GM10266 (cell line): ENCODE measurements at regions not wholly inside any gene's neighbourhood (a gene's known extent, or its start where the extent isn't known, plus 50 kb on each side); places are given as distances from the start of the nearest gene placed in this dataset.
"Not testable (repeated sequence)": the region's sequence is repeated elsewhere in the genome, so short reads cannot be mapped to it uniquely, and the experiment has no call there.

Experiments used
- DNase-seq: peaks from one replicate; pipeline ENCODE4 v3.0.0; 2012; ENCODE audit errors: extremely low spot score
- CTCF ChIP-seq: IDR thresholded peaks from 2 replicates; pipeline ENCODE4 v1.5.1; 2012; ENCODE audit warnings: mild to moderate bottlenecking, low read depth; ENCODE audit not compliant: control insufficient read depth, insufficient read depth; ENCODE audit errors: missing control alignments

- no peak for TF ChIP-seq CTCF
- no peak for DNase-seq
Observed at GRCh38 chr13:59305896-59306295, 857.8 kb downstream of the DIAPH3 start.

GRCh38 chr13:59312776-59313175, 851.0 kb downstream of the DIAPH3 start:
- no peak for DNase-seq
- TF ChIP-seq CTCF, result no peak

- DNase-seq, result peak; percentile 25
- TF ChIP-seq CTCF, result peak; percentile 76
Observed at GRCh38 chr13:59318320-59318930, 845.3 kb downstream of the DIAPH3 start.

GRCh38 chr13:59319276-59319675, 844.5 kb downstream of the DIAPH3 start:
- no peak for DNase-seq
- TF ChIP-seq CTCF, result no peak

GRCh38 chr13:59320021-59320420, 843.7 kb downstream of the DIAPH3 start:
- no peak for DNase-seq
- TF ChIP-seq CTCF, result no peak

GRCh38 chr13:59324401-59324800, 839.3 kb downstream of the DIAPH3 start:
- not testable (repeated sequence) for DNase-seq

- no peak for TF ChIP-seq CTCF
- no peak for DNase-seq
Observed at GRCh38 chr13:59326717-59327116, 837.0 kb downstream of the DIAPH3 start.

GRCh38 chr13:59330764-59331163, 833.0 kb downstream of the DIAPH3 start:
- no peak for DNase-seq
- no peak for TF ChIP-seq CTCF
